Progenitor cell of endocrine pancreas (in vitro differentiated cells): ENCODE measurements at regions not wholly inside any gene's neighbourhood (a gene's known extent, or its start where the extent isn't known, plus 50 kb on each side); places are given as distances from the start of the nearest gene placed in this dataset.
A peak's percentile ranks its signal among the peaks of the same experiment; 100 is the strongest.

Experiments
- DNase-seq: peaks from one replicate; pipeline ENCODE4 v3.0.0; 2021; ENCODE audit warnings: low spot score; ENCODE audit not compliant: unreplicated experiment
- H3K27ac Mint-ChIP-seq: 2 replicates; pipeline ENCODE4 v1.8.0; 2021; ENCODE audit warnings: mild to moderate bottlenecking, moderate library complexity, mixed read lengths
- H3K27me3 Mint-ChIP-seq: 2 replicates; pipeline ENCODE4 v1.8.0; 2021; ENCODE audit warnings: mixed read lengths
- H3K36me3 Mint-ChIP-seq: 2 replicates; pipeline ENCODE4 v1.8.0; 2022; ENCODE audit warnings: mixed read lengths; ENCODE audit not compliant: insufficient read depth
- H3K4me1 Mint-ChIP-seq: 2 replicates; pipeline ENCODE4 v1.8.0; 2021; ENCODE audit warnings: low read depth, mixed read lengths
- H3K4me3 Mint-ChIP-seq: 2 replicates; pipeline ENCODE4 v1.8.0; 2021; ENCODE audit warnings: low read depth, mild to moderate bottlenecking, moderate library complexity, mixed read lengths
- H3K9me3 Mint-ChIP-seq: 2 replicates; pipeline ENCODE4 v1.8.0; 2021; ENCODE audit warnings: low read depth, mixed read lengths
- TF ChIP-seq, protein P1 (sequence below): fragments of 200-600 bp; sonication (generic); IDR thresholded peaks from one replicate; pipeline ENCODE4 v1.5.0; 2021; ENCODE audit warnings: antibody characterized with exemption, mild to moderate bottlenecking; ENCODE audit not compliant: unreplicated experiment

DNA sequence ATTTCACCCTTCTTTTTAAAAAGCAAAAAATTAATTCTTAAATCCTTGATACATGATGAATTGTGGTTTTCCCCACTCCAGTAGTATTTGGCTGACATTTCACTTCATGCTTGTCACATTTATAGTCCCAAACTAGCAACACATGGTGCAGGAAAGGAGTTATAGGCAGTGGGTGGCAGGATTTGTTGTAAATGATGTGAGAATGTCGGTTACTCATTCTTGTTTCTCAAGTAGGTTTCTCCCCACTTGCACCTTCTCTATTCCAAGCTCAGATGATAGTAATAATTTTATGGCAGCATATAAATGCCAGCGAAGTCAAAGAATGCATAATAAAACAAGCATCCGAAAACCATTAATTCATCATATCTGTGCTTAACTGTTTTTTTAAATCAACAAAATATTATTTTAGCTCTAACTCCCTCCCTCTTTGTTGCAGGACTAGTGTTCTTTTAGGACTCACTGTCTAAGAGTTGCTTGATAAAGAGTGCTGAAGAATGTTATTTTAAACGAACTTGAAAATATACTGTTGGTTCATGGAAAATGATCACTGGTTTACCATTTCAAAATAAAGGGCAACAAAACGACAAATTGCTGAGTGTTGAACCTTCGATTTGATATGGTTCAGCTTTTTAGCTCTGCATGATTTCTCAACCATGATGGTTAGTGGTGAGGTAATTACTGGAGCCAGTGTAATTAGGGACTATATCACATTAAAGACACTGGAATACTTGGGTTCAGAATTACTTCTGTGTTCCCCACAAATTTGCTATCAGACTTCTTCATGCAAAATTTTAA, 88.1 kb upstream of the ADAMTSL1 start:
- no peak overlapping the region for H3K4me3 Mint-ChIP-seq
- H3K9me3 Mint-ChIP-seq = no peaks in the 10 kb centered on the region
- H3K27ac Mint-ChIP-seq = no peak overlapping the region
- H3K36me3 Mint-ChIP-seq = no peaks in the 10 kb centered on the region
- H3K27me3 Mint-ChIP-seq = no peaks in the 10 kb centered on the region
- DNase-seq = no peak
- TF ChIP-seq, protein P1, sequence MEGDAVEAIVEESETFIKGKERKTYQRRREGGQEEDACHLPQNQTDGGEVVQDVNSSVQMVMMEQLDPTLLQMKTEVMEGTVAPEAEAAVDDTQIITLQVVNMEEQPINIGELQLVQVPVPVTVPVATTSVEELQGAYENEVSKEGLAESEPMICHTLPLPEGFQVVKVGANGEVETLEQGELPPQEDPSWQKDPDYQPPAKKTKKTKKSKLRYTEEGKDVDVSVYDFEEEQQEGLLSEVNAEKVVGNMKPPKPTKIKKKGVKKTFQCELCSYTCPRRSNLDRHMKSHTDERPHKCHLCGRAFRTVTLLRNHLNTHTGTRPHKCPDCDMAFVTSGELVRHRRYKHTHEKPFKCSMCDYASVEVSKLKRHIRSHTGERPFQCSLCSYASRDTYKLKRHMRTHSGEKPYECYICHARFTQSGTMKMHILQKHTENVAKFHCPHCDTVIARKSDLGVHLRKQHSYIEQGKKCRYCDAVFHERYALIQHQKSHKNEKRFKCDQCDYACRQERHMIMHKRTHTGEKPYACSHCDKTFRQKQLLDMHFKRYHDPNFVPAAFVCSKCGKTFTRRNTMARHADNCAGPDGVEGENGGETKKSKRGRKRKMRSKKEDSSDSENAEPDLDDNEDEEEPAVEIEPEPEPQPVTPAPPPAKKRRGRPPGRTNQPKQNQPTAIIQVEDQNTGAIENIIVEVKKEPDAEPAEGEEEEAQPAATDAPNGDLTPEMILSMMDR = no peak
- H3K4me1 Mint-ChIP-seq = no peaks in the 10 kb centered on the region

DNA sequence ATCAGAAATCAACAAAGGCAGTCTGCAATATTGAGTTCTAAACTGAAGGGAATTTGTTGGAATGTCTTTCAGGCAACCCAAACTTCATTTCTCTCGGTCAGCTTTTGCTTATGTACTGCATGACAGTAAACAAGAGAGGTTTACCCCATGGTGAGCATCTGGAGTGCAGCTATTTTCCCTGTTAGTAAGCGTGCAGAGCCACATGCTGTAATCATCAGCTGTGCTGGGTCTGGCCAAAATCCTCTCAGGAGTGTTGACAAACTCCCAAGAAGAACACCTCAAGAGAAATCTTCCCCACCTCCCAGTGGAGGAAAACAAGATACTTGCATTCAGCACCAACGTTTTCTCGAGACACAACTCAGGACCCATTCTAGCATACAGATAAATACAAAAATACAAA, 83.6 kb upstream of the ADAMTSL1 start:
- TF ChIP-seq, protein P1 = no peak
- no peak overlapping the region for H3K27ac Mint-ChIP-seq
- DNase-seq = no peak
- H3K9me3 Mint-ChIP-seq = no peaks in the 10 kb centered on the region
- H3K4me1 Mint-ChIP-seq = peaks cover 4% of the 10 kb centered on the region
- no peaks in the 10 kb centered on the region for H3K36me3 Mint-ChIP-seq
- H3K27me3 Mint-ChIP-seq = no peaks in the 10 kb centered on the region
- no peak overlapping the region for H3K4me3 Mint-ChIP-seq

DNA sequence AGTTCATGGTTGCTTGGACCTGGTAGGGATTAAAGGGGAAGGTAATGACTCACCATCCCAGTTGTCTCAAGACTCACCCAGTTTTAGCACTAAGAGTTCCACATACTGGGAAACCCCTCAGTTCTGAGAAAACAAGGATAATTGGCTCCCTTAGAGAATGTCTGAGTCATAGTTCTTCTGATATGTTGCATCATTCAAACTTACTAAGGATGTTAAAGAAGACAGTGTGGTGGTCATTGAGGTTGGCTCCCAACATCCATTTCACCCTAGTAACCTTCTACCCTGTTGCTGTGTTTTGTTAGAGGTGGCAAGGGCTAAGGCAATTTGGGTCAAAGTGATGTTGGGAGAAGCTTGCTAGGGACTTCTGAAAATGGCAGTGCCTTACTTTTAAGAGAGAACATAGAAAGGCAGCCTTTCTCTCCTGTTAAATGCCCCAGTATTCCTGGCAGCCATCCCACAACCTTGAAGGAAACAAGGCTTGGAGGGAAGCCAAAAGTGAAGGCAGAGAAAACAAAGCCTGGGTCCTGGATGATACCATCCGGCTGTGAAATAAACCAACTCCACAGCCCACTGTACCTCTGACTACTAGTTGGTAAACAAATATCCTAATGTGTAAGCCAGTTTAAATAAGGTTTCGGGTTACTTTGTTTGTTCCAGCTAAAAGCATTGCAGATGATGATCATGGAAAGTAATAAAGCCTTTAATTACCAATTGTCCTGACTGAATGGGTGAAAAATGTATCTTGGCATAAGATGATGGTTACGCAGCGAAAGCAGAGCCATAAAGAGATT, 80.4 kb upstream of the ADAMTSL1 start:
- no peaks in the 10 kb centered on the region for H3K36me3 Mint-ChIP-seq
- TF ChIP-seq, protein P1 = no peak
- no peaks in the 10 kb centered on the region for H3K9me3 Mint-ChIP-seq
- DNase-seq = no peak
- H3K4me3 Mint-ChIP-seq = no peak overlapping the region
- H3K4me1 Mint-ChIP-seq = peaks cover 4% of the 10 kb centered on the region
- H3K27ac Mint-ChIP-seq = no peak overlapping the region
- H3K27me3 Mint-ChIP-seq = no peaks in the 10 kb centered on the region

DNA sequence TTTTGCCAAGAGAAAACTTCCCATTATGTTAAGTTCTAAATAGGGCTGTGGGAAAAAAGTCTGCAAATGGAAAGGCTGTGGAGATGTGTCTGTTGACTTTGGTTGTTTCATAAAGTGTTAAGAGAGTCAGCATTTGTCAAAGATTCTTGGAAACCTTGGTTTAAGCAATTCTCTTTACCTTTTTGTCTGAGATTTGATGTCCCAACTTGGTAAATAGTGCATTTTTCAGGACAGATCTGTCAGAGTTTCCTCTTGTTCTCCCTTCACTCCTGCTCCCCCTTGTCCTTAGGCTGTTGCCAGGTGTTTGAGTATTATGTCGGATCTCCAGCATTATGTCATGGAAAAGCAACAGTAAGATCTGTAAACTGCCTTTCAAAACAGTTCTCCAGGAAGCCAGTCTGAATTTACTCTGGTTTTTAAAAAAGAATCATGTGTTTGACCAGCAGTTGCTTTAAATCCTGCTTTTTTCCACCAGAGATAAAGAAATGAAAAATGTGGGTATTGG, 79.1 kb upstream of the ADAMTSL1 start:
- Mint-ChIP-seq H3K27me3 (no peaks in the 10 kb centered on the region), H3K9me3 (no peaks in the 10 kb centered on the region), H3K4me3 (no peak overlapping the region), H3K27ac (no peak overlapping the region), H3K36me3 (no peaks in the 10 kb centered on the region), H3K4me1 (peaks cover 4% of the 10 kb centered on the region)
- TF ChIP-seq, protein P1 = no peak
- no peak for DNase-seq

DNA sequence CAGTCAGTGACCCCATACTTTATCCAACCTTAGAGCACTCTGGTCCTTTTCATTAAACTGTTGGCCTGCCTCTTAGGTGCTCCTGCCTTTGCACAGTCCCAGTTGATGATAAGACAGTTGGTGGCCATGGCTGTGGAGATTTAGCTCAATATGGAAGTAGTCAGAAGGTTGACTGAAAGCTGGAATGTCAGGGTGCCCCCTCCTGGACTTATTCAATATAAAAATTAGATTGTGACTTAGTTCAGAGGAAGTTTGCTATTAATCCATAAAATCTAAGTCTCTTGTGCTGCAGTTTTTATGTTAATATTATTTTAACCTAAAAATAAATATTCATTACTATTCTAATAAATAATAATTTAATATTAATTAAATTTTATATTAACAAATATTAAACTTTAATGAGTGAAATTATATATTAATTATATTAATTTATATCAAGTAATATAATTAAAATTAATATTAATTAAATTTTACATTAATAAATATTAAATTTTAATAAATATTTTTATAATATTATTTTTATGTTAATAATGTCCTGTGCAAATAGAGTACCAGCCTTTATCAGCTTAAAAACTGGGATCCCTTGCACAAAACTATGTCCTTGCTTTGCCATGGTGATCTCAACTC, 77.7 kb upstream of the ADAMTSL1 start:
- Mint-ChIP-seq H3K4me3 (no peak overlapping the region), H3K4me1 (peaks cover 4% of the 10 kb centered on the region), H3K36me3 (no peaks in the 10 kb centered on the region), H3K27ac (no peak overlapping the region), H3K27me3 (no peaks in the 10 kb centered on the region), H3K9me3 (no peaks in the 10 kb centered on the region)
- DNase-seq = no peak
- TF ChIP-seq, protein P1 = peak; percentile 22
